Lower leg skin (tissue), 3 donors: ENCODE measurements at regions not wholly inside any gene's neighbourhood (a gene's known extent, or its start where the extent isn't known, plus 50 kb on each side); places are given as distances from the start of the nearest gene placed in this dataset.

Source experiments
- CTCF ChIP-seq, 3 donors: fragments of 450-650 bp; IDR thresholded peaks; one replicate each; pipeline ENCODE4 v1.5.1; 2016; ENCODE audit warnings: antibody characterized with exemption in 3 of 3, mild to moderate bottlenecking in 3 of 3, moderate library complexity in 2 of 3
- POLR2A ChIP-seq, 2 donors: fragments of 450-650 bp; IDR thresholded peaks; one replicate each; pipeline ENCODE4 v1.6.1; 2016 to 2017; ENCODE audit warnings: antibody characterized with exemption in 2 of 2, mild to moderate bottlenecking in 1 of 2, moderate library complexity in 1 of 2

DNA sequence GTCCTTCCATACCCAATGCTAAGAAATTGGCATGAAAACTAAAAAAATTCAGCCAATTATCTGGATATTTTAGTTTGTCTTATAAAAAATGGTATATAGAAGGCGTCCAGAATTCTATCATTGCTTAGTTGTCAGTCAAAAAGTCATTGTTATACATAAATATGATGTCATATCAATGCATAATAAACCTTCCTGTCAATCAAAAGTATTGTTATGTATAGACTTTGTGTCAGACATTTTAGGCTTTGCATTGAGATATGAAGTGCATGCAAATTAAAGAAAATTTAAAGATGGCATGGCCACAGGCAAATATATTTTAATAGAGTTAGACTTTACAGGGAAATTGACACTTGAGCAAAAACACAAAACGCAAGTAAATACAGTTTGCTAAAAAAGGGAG is 173.4 kb upstream of the FANCL start:
- TF ChIP-seq CTCF (IDR thresholded peaks at IDR 0.05) (no peak), POLR2A (IDR thresholded peaks at IDR 0.05) (no peak)
